Adrenal gland (tissue), 5 donors: ENCODE measurements at regions not wholly inside any gene's neighbourhood (a gene's known extent, or its start where the extent isn't known, plus 50 kb on each side); places are given as distances from the start of the nearest gene placed in this dataset.

Source experiments
- POLR2A ChIP-seq, 2 donors: fragments of 450-650 bp; IDR thresholded peaks; one replicate each; pipeline ENCODE4 v1.6.1; 2017; ENCODE audit warnings: antibody characterized with exemption in 2 of 2, mild to moderate bottlenecking in 2 of 2, moderate library complexity in 1 of 2
- TF ChIP-seq, protein P1 (sequence below), 6 experiments: fragments of 450-650 bp in 4 of 6; fragments of 200-600 bp in 2 of 6; sonication (generic) in 1 of 6; IDR thresholded peaks; 1 replicate in 5 of 6; 2 replicates in 1 of 6; pipeline versions ENCODE4 v1.5.1 to v1.8.0; 2016 to 2021; ENCODE audit warnings: antibody characterized with exemption in 6 of 6, mild to moderate bottlenecking in 2 of 6, moderate library complexity in 1 of 6
- donor health status: DM: no; HTN: no; CAD: no.

DNA sequence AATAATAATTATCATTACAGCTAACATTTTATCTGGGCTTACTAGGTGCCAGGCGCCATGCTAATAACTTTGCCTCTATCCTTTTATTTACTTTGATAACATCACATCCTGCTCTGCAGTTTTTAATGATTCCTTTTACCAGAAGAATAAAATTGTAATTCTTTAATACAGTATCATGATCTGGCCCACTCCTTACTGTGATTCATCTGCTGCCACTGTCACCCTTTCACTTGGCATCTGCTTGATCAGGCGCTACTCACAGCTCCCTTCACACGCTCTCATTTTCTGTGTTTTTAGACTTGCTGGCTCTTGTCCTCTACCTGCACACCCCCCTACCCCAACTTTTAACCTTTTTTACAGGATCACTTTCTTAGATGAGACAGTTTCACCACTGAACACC lies 167.5 kb downstream of the NTMT2 start:
- TF ChIP-seq, protein P1, sequence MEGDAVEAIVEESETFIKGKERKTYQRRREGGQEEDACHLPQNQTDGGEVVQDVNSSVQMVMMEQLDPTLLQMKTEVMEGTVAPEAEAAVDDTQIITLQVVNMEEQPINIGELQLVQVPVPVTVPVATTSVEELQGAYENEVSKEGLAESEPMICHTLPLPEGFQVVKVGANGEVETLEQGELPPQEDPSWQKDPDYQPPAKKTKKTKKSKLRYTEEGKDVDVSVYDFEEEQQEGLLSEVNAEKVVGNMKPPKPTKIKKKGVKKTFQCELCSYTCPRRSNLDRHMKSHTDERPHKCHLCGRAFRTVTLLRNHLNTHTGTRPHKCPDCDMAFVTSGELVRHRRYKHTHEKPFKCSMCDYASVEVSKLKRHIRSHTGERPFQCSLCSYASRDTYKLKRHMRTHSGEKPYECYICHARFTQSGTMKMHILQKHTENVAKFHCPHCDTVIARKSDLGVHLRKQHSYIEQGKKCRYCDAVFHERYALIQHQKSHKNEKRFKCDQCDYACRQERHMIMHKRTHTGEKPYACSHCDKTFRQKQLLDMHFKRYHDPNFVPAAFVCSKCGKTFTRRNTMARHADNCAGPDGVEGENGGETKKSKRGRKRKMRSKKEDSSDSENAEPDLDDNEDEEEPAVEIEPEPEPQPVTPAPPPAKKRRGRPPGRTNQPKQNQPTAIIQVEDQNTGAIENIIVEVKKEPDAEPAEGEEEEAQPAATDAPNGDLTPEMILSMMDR (IDR thresholded peaks at IDR 0.05) = no peak
- TF ChIP-seq POLR2A (IDR thresholded peaks at IDR 0.05) = no peak
